Chondrocyte (in vitro differentiated cells): ENCODE measurements at regions not wholly inside any gene's neighbourhood (a gene's known extent, or its start where the extent isn't known, plus 50 kb on each side); places are given as distances from the start of the nearest gene placed in this dataset.

ENCODE experiments used
- DNase-seq: peaks from one replicate; pipeline ENCODE4 v3.0.0; 2021; ENCODE audit warnings: mixed read lengths, low spot score
- H3K27ac Mint-ChIP-seq: one replicate; pipeline ENCODE4 v1.8.0; 2021; ENCODE audit warnings: mild to moderate bottlenecking, moderate library complexity, mixed read lengths; ENCODE audit not compliant: unreplicated experiment
- H3K27me3 Mint-ChIP-seq: 2 replicates; pipeline ENCODE4 v1.8.0; 2021; ENCODE audit warnings: low read depth, mixed read lengths
- H3K36me3 Mint-ChIP-seq: 2 replicates; pipeline ENCODE4 v1.8.0; 2021; ENCODE audit warnings: low read depth, mixed read lengths
- H3K4me1 Mint-ChIP-seq: 2 replicates; pipeline ENCODE4 v1.8.0; 2021; ENCODE audit warnings: low read depth, mild to moderate bottlenecking, mixed read lengths
- H3K4me3 Mint-ChIP-seq: one replicate; pipeline ENCODE4 v1.8.0; 2021; ENCODE audit warnings: mild to moderate bottlenecking, moderate library complexity, mixed read lengths; ENCODE audit not compliant: unreplicated experiment
- H3K9me3 Mint-ChIP-seq: 2 replicates; pipeline ENCODE4 v1.8.0; 2021; ENCODE audit warnings: low read depth, mixed read lengths
- CTCF ChIP-seq: fragments of 200-600 bp; sonication (generic); IDR thresholded peaks from 2 replicates; pipeline ENCODE4 v1.5.0; 2021; ENCODE audit warnings: antibody characterized with exemption, mild to moderate bottlenecking, moderate library complexity

- no peak for TF ChIP-seq CTCF
- Mint-ChIP-seq H3K9me3 (peaks cover 8% of the 10 kb centered on the region), H3K4me1 (no peaks in the 10 kb centered on the region), H3K4me3 (no peak overlapping the region), H3K27me3 (peaks cover 2% of the 10 kb centered on the region), H3K27ac (no peak overlapping the region), H3K36me3 (no peaks in the 10 kb centered on the region)
- no peak for DNase-seq
These were observed 278.3 kb downstream of the PPP1R2C start for GRCh38 chrX:42499620-42500019.

- Mint-ChIP-seq H3K27ac (no peak overlapping the region), H3K36me3 (no peaks in the 10 kb centered on the region), H3K4me3 (no peak overlapping the region), H3K4me1 (no peaks in the 10 kb centered on the region), H3K27me3 (peaks cover 2% of the 10 kb centered on the region), H3K9me3 (no peaks in the 10 kb centered on the region)
- no peak for TF ChIP-seq CTCF
- DNase-seq, result no peak
These were observed 280.6 kb downstream of the PPP1R2C start for GRCh38 chrX:42497356-42497755.

- H3K27ac Mint-ChIP-seq, result no peak overlapping the region
These were observed 281.7 kb downstream of the PPP1R2C start for GRCh38 chrX:42496239-42496638.

GRCh38 chrX:42495139-42495538 lies 282.8 kb downstream of the PPP1R2C start:
- no peak overlapping the region for H3K4me3 Mint-ChIP-seq
- no peaks in the 10 kb centered on the region for H3K36me3 Mint-ChIP-seq
- H3K27me3 Mint-ChIP-seq, result no peaks in the 10 kb centered on the region
- no peak for DNase-seq
- H3K9me3 Mint-ChIP-seq, result no peaks in the 10 kb centered on the region
- H3K4me1 Mint-ChIP-seq, result no peaks in the 10 kb centered on the region
- no peak overlapping the region for H3K27ac Mint-ChIP-seq
- no peak for TF ChIP-seq CTCF

More at GRCh38 chrX:42496239-42496638, 281.7 kb downstream of the PPP1R2C start:
- no peak overlapping the region for H3K4me3 Mint-ChIP-seq
- no peak for TF ChIP-seq CTCF
- no peak for DNase-seq
- no peaks in the 10 kb centered on the region for H3K9me3 Mint-ChIP-seq
- no peaks in the 10 kb centered on the region for H3K4me1 Mint-ChIP-seq
- H3K27me3 Mint-ChIP-seq, result no peaks in the 10 kb centered on the region
- H3K36me3 Mint-ChIP-seq, result no peaks in the 10 kb centered on the region

- no peak for TF ChIP-seq CTCF
- Mint-ChIP-seq H3K4me1 (peaks cover 4% of the 10 kb centered on the region), H3K4me3 (no peak overlapping the region), H3K27ac (no peak overlapping the region), H3K27me3 (no peaks in the 10 kb centered on the region), H3K9me3 (no peaks in the 10 kb centered on the region), H3K36me3 (no peaks in the 10 kb centered on the region)
- no peak for DNase-seq
These were observed 286.6 kb downstream of the PPP1R2C start for GRCh38 chrX:42491137-42491907.
